ENCODE measurements at regions not wholly inside any gene's neighbourhood (a gene's known extent, or its start where the extent isn't known, plus 50 kb on each side); places are given as distances from the start of the nearest gene placed in this dataset.

DNA sequence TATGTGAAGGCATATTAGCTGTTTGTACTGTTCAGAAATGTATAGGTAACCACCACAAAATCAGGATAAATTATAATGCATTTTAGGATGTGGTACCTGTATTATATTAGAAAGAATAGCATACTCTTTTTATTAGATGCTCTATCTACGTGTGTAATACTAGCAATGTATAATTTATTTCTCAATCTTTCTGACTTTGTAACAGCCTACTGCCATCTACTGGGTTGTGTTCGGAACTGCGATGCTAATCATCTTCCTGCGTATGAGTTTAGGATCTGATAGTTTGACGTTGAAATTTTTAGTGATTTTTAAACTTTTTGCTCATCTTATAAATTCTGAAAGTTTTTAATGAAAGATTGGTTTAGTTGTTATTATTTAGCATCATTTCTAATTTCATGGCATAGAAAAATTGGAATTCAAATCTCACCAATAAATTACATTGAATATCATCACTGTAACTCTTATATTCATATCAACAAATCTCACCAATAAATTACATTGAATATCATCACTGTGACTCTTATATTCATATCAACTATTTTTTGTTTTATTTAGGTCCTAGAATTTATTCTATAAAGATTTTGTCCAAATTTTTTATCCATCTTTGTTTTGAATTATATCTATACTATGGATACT lies 322.7 kb upstream of the ZNF717 start:
- Mint-ChIP-seq H3K36me3 (ENCODE audit: low read depth) (no peaks in the 10 kb centered on the region), H3K27me3 (no peaks in the 10 kb centered on the region), H3K27ac (no peak overlapping the region), H3K4me3 (no peak overlapping the region), H3K4me1 (no peaks in the 10 kb centered on the region), H3K9me3 (peaks cover 3% of the 10 kb centered on the region)
- DNase-seq (no peak), ATAC-seq (ENCODE audit: low read depth) (no peak)
- intact Hi-C loops (cut with micrococcal nuclease): no loop called here
- ChIA-PET CTCF (no interaction called here), POLR2A (no interaction called here)
- TF ChIP-seq, protein P1, sequence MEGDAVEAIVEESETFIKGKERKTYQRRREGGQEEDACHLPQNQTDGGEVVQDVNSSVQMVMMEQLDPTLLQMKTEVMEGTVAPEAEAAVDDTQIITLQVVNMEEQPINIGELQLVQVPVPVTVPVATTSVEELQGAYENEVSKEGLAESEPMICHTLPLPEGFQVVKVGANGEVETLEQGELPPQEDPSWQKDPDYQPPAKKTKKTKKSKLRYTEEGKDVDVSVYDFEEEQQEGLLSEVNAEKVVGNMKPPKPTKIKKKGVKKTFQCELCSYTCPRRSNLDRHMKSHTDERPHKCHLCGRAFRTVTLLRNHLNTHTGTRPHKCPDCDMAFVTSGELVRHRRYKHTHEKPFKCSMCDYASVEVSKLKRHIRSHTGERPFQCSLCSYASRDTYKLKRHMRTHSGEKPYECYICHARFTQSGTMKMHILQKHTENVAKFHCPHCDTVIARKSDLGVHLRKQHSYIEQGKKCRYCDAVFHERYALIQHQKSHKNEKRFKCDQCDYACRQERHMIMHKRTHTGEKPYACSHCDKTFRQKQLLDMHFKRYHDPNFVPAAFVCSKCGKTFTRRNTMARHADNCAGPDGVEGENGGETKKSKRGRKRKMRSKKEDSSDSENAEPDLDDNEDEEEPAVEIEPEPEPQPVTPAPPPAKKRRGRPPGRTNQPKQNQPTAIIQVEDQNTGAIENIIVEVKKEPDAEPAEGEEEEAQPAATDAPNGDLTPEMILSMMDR (IDR thresholded peaks at IDR 0.05): no peak

DNA sequence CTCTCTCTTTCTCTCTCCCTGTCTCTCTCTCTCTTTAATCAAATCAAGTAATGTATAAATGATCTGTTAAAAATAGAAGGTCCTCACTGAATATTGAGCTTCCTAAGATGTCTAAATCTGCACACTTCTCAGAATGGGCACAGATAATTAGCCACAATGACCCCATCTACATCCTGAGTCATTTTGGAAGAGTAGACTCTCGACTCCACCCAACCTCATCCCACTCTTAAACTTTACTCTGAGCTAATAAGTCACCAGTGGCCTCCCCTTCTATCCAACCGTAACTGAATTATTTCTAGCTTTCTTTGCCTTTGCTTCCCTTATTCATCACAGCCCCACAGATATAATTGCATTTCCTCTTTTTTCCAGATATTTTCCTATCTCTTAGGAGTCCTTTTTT lies 326.5 kb upstream of the ZNF717 start:
- DNase-seq (no peak), ATAC-seq (ENCODE audit: low read depth) (no peak)
- Mint-ChIP-seq H3K4me3 (no peak overlapping the region), H3K27ac (no peak overlapping the region), H3K9me3 (no peaks in the 10 kb centered on the region), H3K36me3 (ENCODE audit: low read depth) (no peaks in the 10 kb centered on the region), H3K4me1 (no peaks in the 10 kb centered on the region), H3K27me3 (no peaks in the 10 kb centered on the region)
- TF ChIP-seq, protein P1 (IDR thresholded peaks at IDR 0.05): no peak
- CTCF ChIA-PET: no interaction called here
- intact Hi-C loops (cut with micrococcal nuclease): no loop called here
- POLR2A ChIA-PET: no interaction called here

DNA sequence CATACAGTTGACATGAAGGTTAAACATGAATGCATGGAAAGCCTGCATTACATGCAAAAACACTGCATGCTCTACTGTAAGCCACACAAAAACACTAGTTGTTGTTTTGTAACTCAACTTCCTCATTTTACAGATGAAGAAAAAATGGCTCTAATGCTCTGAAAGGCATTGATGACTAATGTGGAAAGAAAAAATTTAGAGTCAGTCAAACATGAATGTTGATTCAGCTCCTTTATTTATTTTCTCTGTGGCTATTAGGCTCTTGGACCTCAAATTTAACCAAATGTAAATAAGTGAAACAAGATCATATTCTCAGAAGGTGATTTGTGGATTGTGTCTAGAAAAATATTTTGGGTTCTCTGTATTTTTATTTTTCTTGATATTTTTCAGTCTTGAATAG lies 336.7 kb upstream of the ZNF717 start:
- H3K9me3 Mint-ChIP-seq: peaks cover 4% of the 10 kb centered on the region

DNA sequence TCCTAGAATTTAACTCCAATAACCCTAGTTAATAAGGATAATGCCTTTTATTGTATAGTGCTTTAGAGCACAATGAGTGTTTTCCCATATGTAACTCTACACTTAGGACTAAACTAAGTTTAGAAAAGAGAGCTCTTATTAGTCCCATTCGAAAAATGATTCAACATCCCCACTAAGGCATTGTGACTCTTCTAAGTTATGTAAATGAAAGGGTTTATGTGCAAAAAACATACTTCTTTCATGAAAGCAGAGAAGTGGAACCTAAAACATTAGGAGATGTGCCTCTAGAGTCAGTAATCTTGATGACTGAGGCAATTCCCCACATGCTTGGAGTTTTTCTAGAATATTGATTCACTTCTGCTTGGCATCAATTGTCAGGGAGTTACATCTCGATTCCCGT lies 344.1 kb upstream of the ZNF717 start:
- ChIA-PET CTCF (no interaction called here), POLR2A (no interaction called here)
- H3K4me3 Mint-ChIP-seq: no peak overlapping the region
- DNase-seq (no peak), ATAC-seq (ENCODE audit: low read depth) (no peak)
- H3K27ac Mint-ChIP-seq: no peak overlapping the region
- intact Hi-C loops (cut with micrococcal nuclease): no loop called here
- no peaks in the 10 kb centered on the region for H3K27me3 Mint-ChIP-seq
- no peaks in the 10 kb centered on the region for H3K36me3 Mint-ChIP-seq (ENCODE audit: low read depth)
- H3K4me1 Mint-ChIP-seq: no peaks in the 10 kb centered on the region
- TF ChIP-seq, protein P1 (IDR thresholded peaks at IDR 0.05): no peak
- H3K9me3 Mint-ChIP-seq: peaks cover 3% of the 10 kb centered on the region

More for the DNA sequence above, 336.7 kb upstream of the ZNF717 start:
- Mint-ChIP-seq H3K27ac (no peak overlapping the region), H3K36me3 (ENCODE audit: low read depth) (no peaks in the 10 kb centered on the region), H3K4me3 (no peak overlapping the region), H3K27me3 (no peaks in the 10 kb centered on the region), H3K4me1 (no peaks in the 10 kb centered on the region)
- CTCF ChIA-PET: no interaction called here
- DNase-seq: no peak
- no peak for ATAC-seq (ENCODE audit: low read depth)
- TF ChIP-seq, protein P1 (IDR thresholded peaks at IDR 0.05): no peak
- POLR2A ChIA-PET: no interaction called here
- intact Hi-C loops (cut with micrococcal nuclease): no loop called here

DNA sequence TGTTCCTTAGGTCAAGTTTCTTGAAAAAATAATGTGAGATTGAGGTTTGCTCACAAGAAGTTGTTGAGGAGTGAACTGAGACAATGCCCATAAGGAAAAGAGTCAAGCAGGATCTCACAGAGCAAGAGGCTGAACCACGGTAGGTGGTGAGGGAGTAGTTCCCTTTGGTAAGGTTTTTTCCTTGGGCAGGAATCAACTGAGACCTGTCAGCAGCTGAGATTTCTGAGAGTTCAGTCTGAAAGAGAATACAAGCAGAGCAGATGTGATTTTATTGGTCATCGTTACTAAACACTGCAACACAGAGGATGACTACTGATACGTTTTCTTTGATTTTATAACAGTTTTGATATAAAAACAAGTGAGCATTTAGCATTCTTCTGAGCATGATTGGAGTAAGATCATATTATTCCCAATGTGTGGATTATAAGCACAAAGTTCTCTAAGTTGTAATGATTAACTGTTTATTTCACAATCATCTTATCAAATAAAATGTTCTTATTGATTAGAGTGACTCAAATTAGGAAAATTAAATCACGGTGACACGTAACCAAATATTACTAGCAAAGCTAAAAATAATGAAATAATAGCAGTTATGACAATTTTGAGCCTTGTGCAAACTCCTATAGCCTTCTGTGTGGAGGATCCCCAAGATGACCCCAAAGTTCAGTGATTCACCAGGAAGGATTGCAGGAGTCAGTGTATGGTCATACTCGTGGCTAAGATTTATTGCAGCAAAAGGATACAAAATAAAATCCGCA lies 346.2 kb upstream of the ZNF717 start:
- POLR2A ChIA-PET: no interaction called here
- Mint-ChIP-seq H3K36me3 (ENCODE audit: low read depth) (no peaks in the 10 kb centered on the region), H3K27me3 (no peaks in the 10 kb centered on the region), H3K4me3 (no peak overlapping the region), H3K27ac (no peak overlapping the region), H3K9me3 (peaks cover 8% of the 10 kb centered on the region), H3K4me1 (no peaks in the 10 kb centered on the region)
- intact Hi-C loops (cut with micrococcal nuclease): no loop called here
- no peak for DNase-seq
- no peak for ATAC-seq (ENCODE audit: low read depth)
- CTCF ChIA-PET: no interaction called here
- TF ChIP-seq, protein P1 (IDR thresholded peaks at IDR 0.05): no peak
